ENCODE measurements at regions not wholly inside any gene's neighbourhood (a gene's known extent, or its start where the extent isn't known, plus 50 kb on each side); places are given as distances from the start of the nearest gene placed in this dataset.

GRCh38 chr15:97884513-97885131, 75.9 kb upstream of the ARRDC4 start:
- DNase-seq (ENCODE audit: low read depth), result no peak
- in situ Hi-C loops (cut with HindIII; ENCODE audit: low pct_unique_long_range_greater_than_20kb, low sequenced_read_pairs), result no loop called here

DNA sequence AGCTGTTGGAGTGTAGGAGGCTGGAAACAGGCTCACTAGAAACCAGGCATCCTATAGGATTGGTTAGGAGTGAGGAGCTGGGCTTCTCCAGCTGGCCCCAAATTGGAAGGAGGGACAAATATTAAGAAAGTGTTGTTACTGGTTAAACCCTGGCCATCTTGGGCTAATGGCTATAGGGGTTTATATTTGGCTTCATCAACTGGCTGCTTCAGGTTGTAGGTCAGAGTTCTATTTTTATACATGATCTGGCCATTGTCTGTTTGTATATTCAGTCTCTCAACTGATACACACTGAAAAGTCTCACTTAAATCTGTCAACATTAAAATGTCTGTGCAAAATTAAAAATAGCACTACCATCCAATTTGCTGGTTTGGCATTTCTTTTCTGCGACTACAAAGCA, 70.2 kb upstream of the ARRDC4 start:
- no peak for DNase-seq (ENCODE audit: low read depth)
- in situ Hi-C loops (cut with HindIII; ENCODE audit: low pct_unique_long_range_greater_than_20kb, low sequenced_read_pairs), result no loop called here

DNA sequence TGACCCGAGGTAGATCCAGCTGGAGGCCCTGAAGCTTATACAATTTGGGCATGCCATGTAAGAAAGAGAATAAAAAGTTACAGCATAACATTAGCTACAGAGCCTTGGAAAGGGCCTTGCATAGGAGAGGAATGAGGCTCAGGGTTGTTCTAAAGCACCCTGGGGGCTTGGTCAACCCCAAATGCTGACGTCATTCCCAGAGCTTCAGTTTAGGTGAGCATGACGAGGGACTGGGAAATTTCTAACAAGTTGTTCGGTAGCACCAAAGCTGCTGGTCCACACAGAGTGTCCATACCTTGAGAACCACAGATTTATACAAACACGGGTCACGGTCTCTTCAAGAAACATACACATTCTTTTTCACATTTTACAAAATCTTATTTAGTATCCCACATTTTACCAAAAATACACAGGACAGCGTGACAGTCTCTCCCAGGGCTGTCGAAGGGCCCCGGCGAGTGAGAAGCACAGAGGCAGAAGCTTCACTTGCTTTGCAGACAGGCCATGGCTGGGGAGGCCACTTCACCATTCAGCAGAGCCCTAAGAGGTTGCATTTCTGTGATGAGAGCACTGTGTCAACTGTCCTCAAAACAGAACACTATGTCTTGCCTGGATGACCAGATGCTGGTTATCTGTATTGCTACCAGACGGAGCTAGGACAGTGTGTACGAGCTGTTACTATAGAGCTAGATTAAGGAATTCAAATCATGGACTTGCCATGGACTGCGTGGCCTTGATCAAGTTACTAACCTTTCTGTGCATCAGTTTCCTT, 68.2 kb upstream of the ARRDC4 start:
- no peak for DNase-seq (ENCODE audit: low read depth)
- in situ Hi-C loops (cut with HindIII; ENCODE audit: low pct_unique_long_range_greater_than_20kb, low sequenced_read_pairs), result no loop called here

DNA sequence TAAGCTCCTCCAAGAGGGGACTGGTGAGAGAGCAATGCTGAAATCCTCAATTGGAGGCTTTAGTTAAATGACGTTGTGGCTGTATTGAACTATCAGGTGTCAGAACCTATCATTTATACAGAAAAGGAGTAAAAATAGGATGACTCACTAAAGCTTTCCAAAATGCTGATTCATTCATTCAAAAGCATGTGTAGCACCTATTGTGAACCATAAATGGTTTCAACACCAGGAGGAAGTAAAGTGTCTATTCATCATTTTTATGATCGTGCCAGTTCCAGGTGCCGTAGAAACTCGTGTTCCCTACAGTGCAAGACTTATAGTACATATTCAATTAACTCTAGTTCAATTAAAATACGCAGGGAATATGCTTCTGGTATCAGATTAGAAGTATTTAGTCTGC, 66.5 kb upstream of the ARRDC4 start:
- DNase-seq (ENCODE audit: low read depth), result no peak
- in situ Hi-C loops (cut with HindIII; ENCODE audit: low pct_unique_long_range_greater_than_20kb, low sequenced_read_pairs), result no loop called here

- DNase-seq (ENCODE audit: low read depth), result no peak
- in situ Hi-C loops (cut with HindIII; ENCODE audit: low pct_unique_long_range_greater_than_20kb, low sequenced_read_pairs), result no loop called here
Observed at GRCh38 chr15:97899981-97900380, 60.5 kb upstream of the ARRDC4 start.

DNA sequence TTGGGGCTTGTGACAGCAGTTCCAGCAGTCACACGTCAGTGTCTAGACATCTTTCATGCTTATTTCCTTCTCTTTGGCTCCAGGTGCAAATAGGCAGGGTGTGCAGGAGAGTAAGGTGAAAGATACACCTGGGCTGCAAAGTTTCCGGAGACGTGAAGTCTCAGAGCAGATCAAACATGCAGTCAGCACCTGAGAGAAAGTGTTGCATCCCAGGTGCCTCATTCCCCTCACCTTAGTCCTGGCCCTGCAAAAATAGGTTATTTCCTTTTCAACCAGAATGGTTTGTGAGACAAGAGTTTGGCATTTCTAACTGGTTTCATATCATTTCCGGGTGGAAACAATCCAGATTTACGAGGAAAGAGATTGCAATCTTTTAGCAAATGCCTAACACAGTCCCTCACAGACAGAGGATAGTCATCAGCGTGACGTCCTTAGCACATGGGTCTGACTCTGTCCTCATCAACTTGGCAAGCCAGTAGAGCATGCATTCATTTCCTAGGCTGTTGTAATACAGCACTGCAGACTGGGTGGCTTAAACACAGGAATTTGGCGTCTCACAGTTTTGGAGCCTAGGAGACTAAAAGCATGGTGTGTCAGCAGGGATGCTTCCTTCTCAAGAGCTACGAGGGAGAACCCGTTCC, 58.2 kb upstream of the ARRDC4 start:
- in situ Hi-C loops (cut with HindIII; ENCODE audit: low pct_unique_long_range_greater_than_20kb, low sequenced_read_pairs), result no loop called here
- DNase-seq (ENCODE audit: low read depth), result peak; percentile 7

GRCh38 chr15:97903560-97903959, 56.9 kb upstream of the ARRDC4 start:
- in situ Hi-C loops (cut with HindIII; ENCODE audit: low pct_unique_long_range_greater_than_20kb, low sequenced_read_pairs), result no loop called here
- DNase-seq (ENCODE audit: low read depth), result no peak

- DNase-seq (ENCODE audit: low read depth), result peak; percentile 66
- in situ Hi-C loops (cut with HindIII; ENCODE audit: low pct_unique_long_range_greater_than_20kb, low sequenced_read_pairs), result no loop called here
Observed at GRCh38 chr15:97903971-97904572, 56.4 kb upstream of the ARRDC4 start.

DNA sequence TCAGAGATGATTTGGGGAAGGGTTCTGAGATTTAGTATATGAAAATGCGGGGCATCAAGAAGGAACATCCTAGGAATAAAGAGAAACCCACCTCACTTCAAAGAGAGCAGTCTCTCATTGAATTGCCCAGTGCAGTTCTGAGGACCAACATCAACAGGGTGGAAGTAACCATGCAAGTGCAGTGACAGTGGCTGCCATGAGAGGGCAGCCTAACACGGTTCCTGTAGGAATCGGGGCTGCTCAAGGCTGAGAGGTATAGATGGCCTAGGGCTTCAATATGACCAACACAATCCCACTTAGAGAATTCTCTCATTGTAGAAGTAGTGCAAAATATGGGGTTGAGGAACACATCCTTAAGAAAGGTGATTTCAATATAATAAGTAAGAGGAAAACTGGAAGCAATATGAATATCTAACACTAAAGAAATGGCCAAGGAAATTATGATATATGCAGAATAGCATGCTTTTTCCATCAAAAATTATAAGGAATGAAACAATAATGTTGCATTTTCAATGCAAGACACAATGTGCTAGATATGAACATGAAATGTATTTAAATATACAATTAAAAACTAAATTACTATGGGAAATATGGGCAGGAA, 51.1 kb upstream of the ARRDC4 start:
- in situ Hi-C loops (cut with HindIII; ENCODE audit: low pct_unique_long_range_greater_than_20kb, low sequenced_read_pairs), result no loop called here
- peak; percentile 44 for DNase-seq (ENCODE audit: low read depth)
